HG03354 (cell line): ENCODE measurements at regions not wholly inside any gene's neighbourhood (a gene's known extent, or its start where the extent isn't known, plus 50 kb on each side); places are given as distances from the start of the nearest gene placed in this dataset.
"Not testable (repeated sequence)": the region's sequence is repeated elsewhere in the genome, so short reads cannot be mapped to it uniquely, and the experiment has no call there.

Source experiments
- ATAC-seq: cut with Tn5 transposase; IDR thresholded peaks from one replicate; pipeline ENCODE4 v1.9.1; 2021; ENCODE audit warnings: mild to moderate bottlenecking; ENCODE audit not compliant: unreplicated experiment, poor library complexity, severe bottlenecking

DNA sequence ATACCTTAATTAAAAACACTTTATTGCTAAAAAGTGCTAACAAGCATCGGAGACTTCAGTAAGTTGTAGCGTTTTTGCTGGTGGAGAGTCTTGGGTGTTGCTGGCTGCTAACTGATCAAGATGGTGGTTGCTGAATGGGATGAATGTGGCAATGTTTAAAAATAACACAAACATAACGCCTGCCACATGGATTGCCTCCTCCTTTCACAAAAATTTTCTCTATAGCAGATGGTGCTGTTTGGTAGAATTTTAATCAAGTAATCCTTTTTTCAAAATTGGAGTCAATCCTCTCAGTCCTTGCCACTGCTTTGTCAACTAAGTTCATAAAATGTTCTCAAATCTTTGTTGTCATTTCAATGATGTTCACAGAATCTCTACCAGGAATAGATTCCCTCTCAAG lies 466.8 kb upstream of the TECRL start:
- no peak for ATAC-seq

GRCh38 chr4:64870558-64870957 lies 461.3 kb upstream of the TECRL start:
- ATAC-seq = no peak

GRCh38 chr4:64857815-64858214 lies 448.6 kb upstream of the TECRL start:
- no peak for ATAC-seq

DNA sequence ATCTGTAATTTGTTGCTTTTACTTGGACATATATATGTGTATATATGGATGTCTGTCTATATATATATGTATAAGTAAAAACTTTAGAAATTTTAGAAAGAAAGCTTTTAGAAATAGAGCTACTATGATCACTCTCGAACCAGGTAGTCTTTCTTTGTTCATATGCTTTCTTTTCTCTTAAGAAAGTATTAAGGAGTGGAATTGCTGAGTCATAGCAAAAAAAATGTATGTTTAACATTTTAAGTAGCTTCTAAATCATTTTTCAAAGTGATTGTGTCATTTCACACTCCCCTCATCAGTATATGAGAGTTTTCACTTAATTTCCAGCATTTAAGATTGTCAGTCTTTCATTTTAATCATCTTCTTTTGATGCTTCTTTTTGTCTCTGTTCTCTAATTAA lies 447.9 kb upstream of the TECRL start:
- ATAC-seq = no peak

DNA sequence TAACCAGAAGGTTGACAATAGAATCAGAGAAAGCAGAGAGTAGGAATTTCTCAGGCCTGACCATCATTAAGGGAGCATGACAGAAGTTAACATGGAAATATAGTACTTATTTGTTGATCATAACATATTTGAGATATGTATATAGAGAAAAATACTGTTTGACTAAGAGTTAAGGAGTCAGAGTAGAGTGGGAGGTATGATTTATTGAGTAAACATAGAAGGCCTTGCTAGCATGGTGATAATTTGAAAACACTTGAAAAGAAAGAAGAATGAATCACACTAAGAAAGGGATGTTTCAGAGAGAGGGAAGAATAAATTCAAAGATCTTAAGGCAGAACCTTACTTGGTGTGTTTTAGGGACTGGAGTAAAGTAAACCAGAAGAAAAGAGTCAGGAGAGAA lies 437.2 kb upstream of the TECRL start:
- no peak for ATAC-seq

- no peak for ATAC-seq
Measured at GRCh38 chr4:64829749-64830148, 420.5 kb upstream of the TECRL start.

DNA sequence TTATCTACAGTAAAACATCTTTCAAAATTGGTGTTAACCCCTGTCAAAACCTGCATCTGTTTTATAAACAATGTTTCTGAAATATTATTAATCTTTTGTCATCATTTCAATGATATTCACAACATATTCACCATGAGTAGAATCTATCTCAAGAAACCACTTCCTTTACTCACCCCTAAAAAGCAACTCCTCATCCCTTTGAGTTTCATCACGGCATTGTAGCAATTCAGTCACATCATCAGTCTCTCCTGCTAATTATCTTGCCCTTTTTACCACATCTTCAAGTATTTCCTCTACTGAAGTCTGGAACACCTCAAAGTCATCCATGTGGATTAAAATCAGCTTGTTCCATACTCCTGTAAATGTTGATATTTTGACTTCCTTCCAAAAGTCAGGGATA lies 415.3 kb upstream of the TECRL start:
- no peak for ATAC-seq

DNA sequence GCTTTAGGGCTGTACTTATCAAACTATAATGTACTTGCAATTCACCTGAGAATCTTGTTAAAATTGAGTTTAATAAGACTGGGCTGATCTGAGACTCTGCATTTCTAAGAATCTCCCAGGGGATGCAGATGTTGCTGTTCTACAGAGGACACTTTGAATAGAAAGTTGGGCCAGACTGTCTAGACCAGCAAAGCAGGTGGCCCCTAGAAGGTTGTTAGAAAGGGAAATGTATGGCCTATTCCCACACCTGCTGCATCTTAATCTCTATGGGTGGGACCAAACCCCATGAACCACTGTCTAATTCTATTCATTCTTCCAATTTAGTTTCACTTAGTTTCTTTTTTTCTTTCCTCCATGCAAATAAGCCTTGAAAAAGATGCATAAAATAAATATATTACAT lies 413.2 kb upstream of the TECRL start:
- ATAC-seq = no peak

DNA sequence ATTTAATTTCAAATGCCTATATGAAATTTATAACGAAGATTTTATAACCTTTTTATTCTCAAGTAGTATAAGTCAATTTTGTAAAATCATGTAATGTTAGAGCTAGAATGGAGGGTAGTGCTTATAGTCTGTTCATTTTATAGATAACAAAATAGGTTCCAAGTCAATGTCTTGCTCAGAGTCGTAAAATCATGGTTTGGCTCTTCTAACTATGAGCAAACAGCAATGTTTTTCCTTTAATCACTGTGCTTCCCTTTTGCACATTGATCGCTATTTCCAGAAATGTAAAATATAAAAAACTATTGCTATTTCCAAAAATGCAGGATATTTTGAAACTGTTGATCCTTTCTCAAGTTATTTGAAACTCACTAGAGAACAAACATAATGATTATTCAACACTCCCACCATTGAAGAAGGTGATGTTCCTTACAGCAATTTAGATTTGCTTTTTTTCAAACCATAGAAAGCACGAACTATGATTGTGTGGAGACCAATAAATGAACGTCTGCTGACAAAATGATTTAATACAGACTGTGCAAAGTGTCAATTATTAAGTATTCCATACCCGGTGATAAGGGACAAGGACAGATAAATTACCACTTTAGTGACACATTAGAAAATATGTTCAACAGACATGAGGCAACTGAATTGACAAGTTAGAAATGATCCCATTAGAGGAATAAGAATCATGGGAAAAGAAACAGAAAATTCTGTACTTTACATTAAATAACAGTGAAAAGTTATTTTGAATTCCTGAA lies 412.1 kb upstream of the TECRL start:
- no peak for ATAC-seq

DNA sequence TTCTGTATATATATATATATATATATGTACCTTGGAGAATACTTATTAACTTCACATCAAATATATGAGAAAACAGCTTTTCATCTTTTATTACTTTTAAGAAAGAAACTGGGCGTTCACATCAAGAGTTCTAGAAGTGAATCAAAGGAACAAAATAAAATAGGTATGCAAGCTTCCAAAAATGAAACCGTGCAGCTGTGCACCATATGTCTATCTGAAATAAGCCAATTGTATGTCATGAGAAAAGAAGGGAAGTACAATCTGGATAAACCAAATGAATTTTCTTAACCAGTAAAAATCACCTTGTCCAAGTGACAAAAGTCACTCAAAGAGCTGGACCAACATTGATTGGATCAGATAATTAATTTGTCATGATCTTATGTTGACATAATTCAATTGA lies 405.4 kb upstream of the TECRL start:
- no peak for ATAC-seq

GRCh38 chr4:64807821-64808220 lies 398.6 kb upstream of the TECRL start:
- no peak for ATAC-seq

DNA sequence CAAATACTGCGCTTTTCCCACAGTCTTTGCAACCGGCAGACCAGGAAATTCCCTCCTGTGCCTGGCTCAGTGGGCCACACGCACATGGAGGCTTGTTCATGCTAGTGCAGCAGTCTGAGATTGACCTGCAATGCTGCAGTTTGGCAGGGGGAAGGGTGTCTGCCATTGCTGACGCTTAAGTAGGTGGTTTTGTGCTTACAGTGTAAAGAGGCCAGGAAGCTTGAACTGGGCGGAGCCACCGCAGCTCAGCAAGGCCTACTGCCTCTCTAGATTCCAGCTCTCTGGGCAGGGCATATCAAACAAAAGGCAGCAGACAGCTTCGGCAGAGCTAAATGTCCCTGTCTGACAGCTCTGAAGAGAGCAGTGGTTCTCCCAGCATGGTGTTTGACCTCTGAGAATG lies 390.5 kb upstream of the TECRL start:
- no peak for ATAC-seq

DNA sequence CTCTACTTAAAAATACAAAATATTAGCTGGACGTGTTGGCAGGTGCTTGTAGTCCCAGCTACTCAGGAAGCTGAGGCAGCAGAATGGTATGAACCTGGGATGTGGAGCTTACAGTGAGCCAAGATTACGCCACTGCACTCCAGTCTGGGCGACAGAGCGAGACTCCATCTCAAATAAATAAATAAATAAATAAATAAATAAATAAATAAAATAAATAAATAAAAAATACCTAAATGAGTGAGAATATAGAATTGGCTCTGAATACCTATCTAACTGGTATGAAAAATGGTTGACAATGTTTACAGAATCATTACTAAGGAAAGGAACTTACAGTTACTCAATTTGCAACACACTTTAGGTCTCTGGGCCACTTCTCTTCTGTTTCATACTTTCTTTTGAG lies 389.6 kb upstream of the TECRL start:
- not testable (repeated sequence) for ATAC-seq

DNA sequence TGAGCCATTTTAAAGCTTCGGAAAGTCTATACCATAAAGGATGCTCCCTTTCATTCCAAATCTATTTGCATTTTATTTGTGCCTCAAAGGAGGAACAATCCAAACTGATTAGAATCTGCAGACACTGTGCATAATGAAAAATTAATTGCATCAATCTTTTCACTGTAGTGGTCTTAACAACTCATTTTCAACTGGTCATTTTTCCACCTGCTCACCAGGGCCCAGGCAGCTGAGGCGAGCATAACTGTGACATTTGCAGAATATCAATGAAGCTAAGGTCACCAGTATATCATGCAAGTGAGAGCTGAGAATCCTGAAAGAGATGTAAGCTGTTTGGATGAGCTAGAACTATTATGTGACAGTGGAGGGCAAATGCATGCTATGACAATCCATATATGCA lies 387.3 kb upstream of the TECRL start:
- ATAC-seq = no peak

DNA sequence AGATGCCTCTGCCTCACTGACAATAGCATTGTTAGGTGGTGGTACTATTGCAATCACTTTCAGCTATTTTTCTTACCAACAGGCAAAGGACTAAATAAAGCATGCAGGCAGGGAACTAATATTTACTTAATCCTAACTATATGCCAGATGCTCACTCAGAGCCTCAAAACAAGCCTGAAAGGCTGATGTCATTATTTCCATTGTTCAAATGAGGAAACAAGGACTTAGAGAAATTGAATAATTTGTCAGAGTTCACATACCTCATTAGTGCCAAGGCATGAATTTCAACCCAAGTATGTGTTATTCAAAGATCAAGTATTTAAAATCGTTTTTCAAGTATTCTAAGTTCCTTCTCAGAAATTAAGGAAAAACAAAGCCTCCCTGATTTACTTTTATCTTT lies 374.9 kb upstream of the TECRL start:
- no peak for ATAC-seq

- ATAC-seq = peak; percentile 77
Measured at GRCh38 chr4:64781737-64782326, 372.6 kb upstream of the TECRL start.

DNA sequence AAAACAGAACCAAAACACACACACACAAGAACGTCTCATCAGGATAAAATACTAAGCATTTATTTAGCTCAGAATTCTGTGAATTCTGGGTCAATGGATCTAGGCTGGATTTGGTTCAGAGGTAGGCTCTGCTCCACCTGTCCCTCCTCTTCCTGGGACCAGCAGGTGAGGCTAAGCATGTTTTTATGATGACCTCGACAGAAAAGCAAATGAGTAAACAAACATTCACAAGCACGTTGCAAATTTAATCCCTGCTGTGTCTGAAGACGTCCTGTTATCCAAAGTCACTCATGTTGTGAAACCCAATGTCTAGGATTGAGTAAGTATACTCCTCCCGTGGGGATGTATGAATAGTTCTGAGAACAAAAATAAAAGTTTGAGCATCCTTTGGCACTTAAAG lies 371.4 kb upstream of the TECRL start:
- no peak for ATAC-seq

DNA sequence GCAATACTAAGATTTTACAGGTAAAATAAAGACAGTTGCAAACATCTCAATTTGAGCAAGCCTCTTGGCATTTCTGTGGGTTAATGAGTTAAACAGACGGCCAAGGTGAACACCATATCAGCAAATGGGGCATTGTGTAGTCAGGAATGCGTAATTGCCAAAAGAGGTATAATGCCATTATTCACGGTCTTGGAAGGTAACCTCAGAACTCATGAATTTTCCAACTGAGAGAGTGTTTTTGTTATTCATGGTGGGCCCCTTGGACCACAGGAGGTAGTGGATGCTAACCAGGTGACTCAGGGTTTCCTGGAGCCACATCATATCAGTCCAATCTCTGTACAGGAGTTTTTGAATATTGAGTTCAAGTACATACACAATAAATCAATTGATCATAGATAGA lies 368.0 kb upstream of the TECRL start:
- no peak for ATAC-seq

DNA sequence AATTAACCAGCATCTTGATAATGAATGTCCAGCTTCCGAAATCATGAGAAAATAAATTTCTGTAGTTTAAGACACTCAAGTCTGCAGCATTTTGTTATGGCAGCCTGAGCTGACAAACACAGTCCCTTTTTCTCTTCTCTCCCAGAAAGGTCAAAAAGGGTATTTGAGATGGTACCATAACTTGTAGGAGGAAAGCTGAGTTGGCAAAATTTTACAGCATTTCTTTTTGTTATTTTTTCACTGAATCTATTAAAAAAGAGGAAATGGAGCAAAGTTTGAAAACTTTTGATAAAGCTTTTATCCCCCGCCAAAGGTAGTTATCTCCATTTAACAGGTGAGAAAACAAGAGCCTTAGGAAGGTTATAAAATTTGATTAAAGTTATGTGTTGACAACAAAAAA lies 367.6 kb upstream of the TECRL start:
- ATAC-seq = no peak

GRCh38 chr4:64774626-64775025 lies 365.4 kb upstream of the TECRL start:
- no peak for ATAC-seq

DNA sequence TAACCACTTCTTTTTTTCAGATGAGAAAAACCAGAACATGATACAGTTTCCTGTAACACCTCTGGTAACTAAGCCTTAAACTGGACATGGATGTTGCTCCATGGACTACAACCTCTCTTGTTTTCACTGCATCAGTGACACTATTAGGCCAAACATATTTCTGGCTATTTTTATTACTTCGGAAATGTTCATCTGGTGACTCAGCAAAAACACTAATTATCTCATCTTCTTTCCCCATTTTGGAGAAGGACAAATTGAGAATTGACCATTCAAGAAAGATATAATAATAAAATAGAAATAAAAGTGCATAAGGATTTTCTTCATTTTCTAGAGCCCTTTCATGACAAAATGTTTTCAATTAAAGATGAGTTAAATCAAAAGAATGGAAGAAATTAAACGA lies 361.9 kb upstream of the TECRL start:
- no peak for ATAC-seq

GRCh38 chr4:64767547-64767946 lies 358.3 kb upstream of the TECRL start:
- ATAC-seq = no peak
